ENCODE measurements at regions not wholly inside any gene's neighbourhood (a gene's known extent, or its start where the extent isn't known, plus 50 kb on each side); places are given as distances from the start of the nearest gene placed in this dataset.

GRCh38 chr18:40407909-40408308, 1547.1 kb upstream of the PIK3C3 start:
- TF ChIP-seq CTCF (conservative IDR thresholded peaks at IDR 0.05; ENCODE audit: low read length) (no peak), EZH2phosphoT487 (IDR thresholded peaks at IDR 0.05; ENCODE audit: borderline replicate concordance, low read depth, low read length) (no peak)
